ENCODE measurements at regions not wholly inside any gene's neighbourhood (a gene's known extent, or its start where the extent isn't known, plus 50 kb on each side); places are given as distances from the start of the nearest gene placed in this dataset.

- DNase-seq, result no peak
These were observed 245.8 kb upstream of the SMIM31 start for GRCh38 chr4:164508097-164508496.

- DNase-seq, result no peak
These were observed 245.2 kb upstream of the SMIM31 start for GRCh38 chr4:164508771-164509170.

GRCh38 chr4:164509951-164510350, 244.0 kb upstream of the SMIM31 start:
- DNase-seq, result no peak

- DNase-seq, result no peak
These were observed 241.8 kb upstream of the SMIM31 start for GRCh38 chr4:164512124-164512523.

- DNase-seq, result no peak
These were observed 239.2 kb upstream of the SMIM31 start for GRCh38 chr4:164514765-164515164.

- no peak for DNase-seq
These were observed 229.1 kb upstream of the SMIM31 start for GRCh38 chr4:164524789-164525188.

- no peak for DNase-seq
These were observed 226.9 kb upstream of the SMIM31 start for GRCh38 chr4:164526933-164527583.

- no peak for DNase-seq
These were observed 224.9 kb upstream of the SMIM31 start for GRCh38 chr4:164529058-164529457.

GRCh38 chr4:164529486-164529885, 224.4 kb upstream of the SMIM31 start:
- no peak for DNase-seq

GRCh38 chr4:164531336-164531735, 222.6 kb upstream of the SMIM31 start:
- no peak for DNase-seq

GRCh38 chr4:164536814-164537213, 217.1 kb upstream of the SMIM31 start:
- no peak for DNase-seq

- no peak for DNase-seq
These were observed 215.8 kb upstream of the SMIM31 start for GRCh38 chr4:164538097-164538496.

- no peak for DNase-seq
These were observed 212.9 kb upstream of the SMIM31 start for GRCh38 chr4:164540987-164541386.

GRCh38 chr4:164542431-164542830, 211.5 kb upstream of the SMIM31 start:
- DNase-seq, result no peak

- DNase-seq, result no peak
These were observed 202.8 kb upstream of the SMIM31 start for GRCh38 chr4:164550989-164551712.

- no peak for DNase-seq
These were observed 202.3 kb upstream of the SMIM31 start for GRCh38 chr4:164551713-164552040.

GRCh38 chr4:164571593-164572390, 182.1 kb upstream of the SMIM31 start:
- no peak for DNase-seq

GRCh38 chr4:164572877-164573279, 181.1 kb upstream of the SMIM31 start:
- DNase-seq, result no peak

GRCh38 chr4:164575861-164576260, 178.1 kb upstream of the SMIM31 start:
- no peak for DNase-seq

- DNase-seq, result no peak
These were observed 174.5 kb upstream of the SMIM31 start for GRCh38 chr4:164579270-164579942.

- DNase-seq, result no peak
These were observed 162.3 kb upstream of the SMIM31 start for GRCh38 chr4:164591666-164592065.

GRCh38 chr4:164595751-164596150, 158.2 kb upstream of the SMIM31 start:
- no peak for DNase-seq
